SU-DHL-6 (cell line): ENCODE measurements at regions not wholly inside any gene's neighbourhood (a gene's known extent, or its start where the extent isn't known, plus 50 kb on each side); places are given as distances from the start of the nearest gene placed in this dataset.

Experiments
- H2AFZ ChIP-seq: fragments of 200-600 bp; sonication (generic); 2 replicates; pipeline ENCODE4 v1.6.1; 2014; ENCODE audit warnings: low read depth, mild to moderate bottlenecking, moderate library complexity, mixed read lengths, antibody characterized with exemption, low read length; ENCODE audit not compliant: severe bottlenecking
- H3F3A ChIP-seq: fragments of 200-600 bp; shearing (Covaris generic); 2 replicates; pipeline ENCODE4 v1.6.0; 2016; ENCODE audit warnings: antibody characterized with exemption, mild to moderate bottlenecking; ENCODE audit not compliant: insufficient read depth
- H3K27ac ChIP-seq: fragments of 200-600 bp; sonication (generic); 2 replicates; pipeline ENCODE4 v1.5.1; 2016; ENCODE audit warnings: low read depth, mild to moderate bottlenecking, low read length, moderate library complexity, mixed read lengths
- H3K27me3 ChIP-seq: fragments of 200-600 bp; sonication (generic), shearing (Covaris generic); 2 replicates; pipeline ENCODE4 v1.6.0; 2014; ENCODE audit warnings: mild to moderate bottlenecking, low read length
- H3K36me3 ChIP-seq: fragments of 200-600 bp; sonication (generic); 2 replicates; pipeline ENCODE4 v1.6.1; 2014; ENCODE audit warnings: mild to moderate bottlenecking, low read length, mixed read lengths
- H3K4me2 ChIP-seq: fragments of 300-600, 200-600 bp; shearing (Covaris generic), sonication (generic); 2 replicates; pipeline ENCODE4 v1.6.0; 2014; ENCODE audit warnings: low read length, low read depth, mild to moderate bottlenecking; ENCODE audit not compliant: poor library complexity, severe bottlenecking
- H3K4me3 ChIP-seq: fragments of 200-600 bp; sonication (generic); 2 replicates; pipeline ENCODE4 v1.5.1; 2014; ENCODE audit warnings: antibody characterized with exemption, low read length, mild to moderate bottlenecking, mixed read lengths; ENCODE audit not compliant: insufficient read depth, poor library complexity, severe bottlenecking
- H3K79me2 ChIP-seq: fragments of 200-600 bp; sonication (generic); 2 replicates; pipeline ENCODE4 v1.6.1; 2014; ENCODE audit warnings: mild to moderate bottlenecking, low read length, moderate library complexity; ENCODE audit not compliant: insufficient read depth
- H3K9ac ChIP-seq: fragments of 200-600 bp; sonication (generic); 2 replicates; pipeline ENCODE4 v1.7.0; 2014; ENCODE audit warnings: mild to moderate bottlenecking, low read length
- H3K9me2 ChIP-seq: fragments of 200-600 bp; sonication (generic); replicated peaks from 2 replicates; pipeline ENCODE4 v1.6.1; 2014; ENCODE audit warnings: low read length; ENCODE audit not compliant: insufficient read depth
- H3K9me3 ChIP-seq: fragments of 200-600 bp; sonication (generic); 2 replicates; pipeline ENCODE4 v1.6.1; 2014; ENCODE audit warnings: low read length, mixed read lengths; ENCODE audit not compliant: insufficient read depth
- H4K20me1 ChIP-seq: fragments of 200-600 bp; sonication (generic); 2 replicates; pipeline ENCODE4 v1.6.1; 2014; ENCODE audit warnings: low read depth, mild to moderate bottlenecking, antibody characterized with exemption, low read length, moderate library complexity, mixed read lengths
- CTCF ChIP-seq: fragments of 200-600 bp; sonication (generic); IDR thresholded peaks from one replicate; pipeline ENCODE4 v1.5.1; 2017; ENCODE audit warnings: antibody characterized with exemption, mild to moderate bottlenecking, low read length, moderate library complexity; ENCODE audit not compliant: insufficient read depth, poor library complexity, severe bottlenecking
- EZH2phosphoT487 ChIP-seq: fragments of 200-600 bp; sonication (generic), shearing (Covaris generic); conservative IDR thresholded peaks from 2 replicates; pipeline ENCODE4 v1.6.1; 2018; ENCODE audit warnings: mild to moderate bottlenecking, antibody characterized with exemption, low read length, moderate library complexity, mixed read lengths

- no peaks in the 10 kb centered on the region for H3K79me2 ChIP-seq
- TF ChIP-seq EZH2phosphoT487, result no peak
- TF ChIP-seq CTCF, result no peak
- H3K9ac ChIP-seq, result no peak overlapping the region
- no peaks in the 10 kb centered on the region for H3F3A ChIP-seq
- no peaks in the 10 kb centered on the region for H3K27me3 ChIP-seq
- H3K36me3 ChIP-seq, result no peaks in the 10 kb centered on the region
- H3K4me3 ChIP-seq, result no peak overlapping the region
- no peaks in the 10 kb centered on the region for H3K9me3 ChIP-seq
- peak overlapping the region; percentile 34 for H2AFZ ChIP-seq
- H4K20me1 ChIP-seq, result no peaks in the 10 kb centered on the region
- H3K4me2 ChIP-seq, result no peak overlapping the region
- H3K9me2 ChIP-seq, result no peaks in the 10 kb centered on the region
- H3K27ac ChIP-seq, result no peak overlapping the region
Observed at GRCh38 chr4:62487016-62487415, 1286.9 kb downstream of the ADGRL3 start.

- peak overlapping the region; percentile 13 for H2AFZ ChIP-seq
- no peaks in the 10 kb centered on the region for H3K79me2 ChIP-seq
- no peaks in the 10 kb centered on the region for H4K20me1 ChIP-seq
- H3K4me2 ChIP-seq, result no peak overlapping the region
- no peaks in the 10 kb centered on the region for H3K27me3 ChIP-seq
- no peaks in the 10 kb centered on the region for H3K36me3 ChIP-seq
- H3K4me3 ChIP-seq, result no peak overlapping the region
- H3K27ac ChIP-seq, result no peak overlapping the region
- H3K9me2 ChIP-seq, result no peaks in the 10 kb centered on the region
- H3F3A ChIP-seq, result no peaks in the 10 kb centered on the region
- H3K9ac ChIP-seq, result no peak overlapping the region
- H3K9me3 ChIP-seq, result no peaks in the 10 kb centered on the region
- no peak for TF ChIP-seq CTCF
- TF ChIP-seq EZH2phosphoT487, result no peak
Observed at GRCh38 chr4:62484357-62484756, 1284.2 kb downstream of the ADGRL3 start.

GRCh38 chr4:62482355-62482754, 1282.2 kb downstream of the ADGRL3 start:
- H3K4me3 ChIP-seq, result no peak overlapping the region
- H3K9ac ChIP-seq, result no peak overlapping the region
- H4K20me1 ChIP-seq, result no peaks in the 10 kb centered on the region
- H3K79me2 ChIP-seq, result no peaks in the 10 kb centered on the region
- TF ChIP-seq CTCF (no peak), EZH2phosphoT487 (no peak)
- no peaks in the 10 kb centered on the region for H3K36me3 ChIP-seq
- no peak overlapping the region for H2AFZ ChIP-seq
- H3K27me3 ChIP-seq, result no peaks in the 10 kb centered on the region
- H3K27ac ChIP-seq, result no peak overlapping the region
- H3K4me2 ChIP-seq, result no peak overlapping the region
- no peaks in the 10 kb centered on the region for H3F3A ChIP-seq
- H3K9me2 ChIP-seq, result no peaks in the 10 kb centered on the region
- H3K9me3 ChIP-seq, result no peaks in the 10 kb centered on the region

GRCh38 chr4:62475596-62475995, 1275.5 kb downstream of the ADGRL3 start:
- Histone ChIP-seq H3K79me2 (no peaks in the 10 kb centered on the region), H2AFZ (no peak overlapping the region), H3K4me3 (no peak overlapping the region), H3K36me3 (no peaks in the 10 kb centered on the region), H3K27me3 (no peaks in the 10 kb centered on the region), H3K27ac (no peak overlapping the region), H3K4me2 (no peak overlapping the region), H3F3A (no peaks in the 10 kb centered on the region), H3K9ac (no peak overlapping the region), H4K20me1 (no peaks in the 10 kb centered on the region), H3K9me2 (no peaks in the 10 kb centered on the region), H3K9me3 (no peaks in the 10 kb centered on the region)
- TF ChIP-seq EZH2phosphoT487, result no peak
- TF ChIP-seq CTCF, result no peak
